PC-3 (cell line): ENCODE measurements at regions not wholly inside any gene's neighbourhood (a gene's known extent, or its start where the extent isn't known, plus 50 kb on each side); places are given as distances from the start of the nearest gene placed in this dataset.

Experiments
- ATAC-seq: fragments of 200-7000 bp; cut with Tn5 transposase; 2 replicates; pipeline ENCODE4 v1.9.1; 2020; ENCODE audit warnings: mild to moderate bottlenecking, moderate library complexity
- BruUV-seq: library from RNA; stranded (reverse); fragments of 400-500 nt; replicated peaks from 2 replicates; lab custom pipeline; 2021; lab: Mats Ljungman, UMichigan
- CTCF ChIA-PET: fragments of 300-600 bp; sonication (Branson Sonifier 250); formaldehyde crosslinking; loops from one replicate; lab custom pipeline; 2022; ENCODE audit warnings: antibody characterized with exemption; lab: Charles Lee
- POLR2A ChIA-PET: fragments of 300-600 bp; sonication (Branson Sonifier 250); formaldehyde crosslinking; loops from one replicate; lab custom pipeline; 2022; ENCODE audit warnings: antibody characterized with exemption; ENCODE audit not compliant: unreplicated experiment; lab: Charles Lee
- DNase-seq: peaks from one replicate; pipeline ENCODE4 v3.0.0-alpha.2; 2015
- H2AFZ ChIP-seq: fragments of 300-600 bp; sonication (generic); 2 replicates; pipeline ENCODE4 v1.6.0; 2016; ENCODE audit warnings: antibody characterized with exemption, low read length
- H3F3A ChIP-seq: fragments of 300-600 bp; sonication (generic); one replicate; pipeline ENCODE4 v1.6.0; 2017; ENCODE audit warnings: antibody characterized with exemption, low read length, control low read depth, mild to moderate bottlenecking; ENCODE audit not compliant: unreplicated experiment
- H3K27ac ChIP-seq: fragments of 300-600 bp; sonication (generic); 2 replicates; pipeline ENCODE4 v1.5.1; 2016; ENCODE audit warnings: mild to moderate bottlenecking, low read length
- H3K27me3 ChIP-seq: fragments of 300-600 bp; sonication (generic); 2 replicates; pipeline ENCODE4 v1.6.1; 2016; ENCODE audit warnings: low read length, mixed read lengths
- H3K36me3 ChIP-seq: fragments of 300-600 bp; sonication (generic); 2 replicates; pipeline ENCODE4 v1.6.1; 2016; ENCODE audit warnings: low read depth, mixed run types, low read length, mixed read lengths
- H3K4me1 ChIP-seq: fragments of 300-600 bp; sonication (generic); 2 replicates; pipeline ENCODE4 v1.5.1; 2016; ENCODE audit warnings: low read length; ENCODE audit not compliant: insufficient read depth
- H3K4me2 ChIP-seq: fragments of 300-600 bp; sonication (generic); 2 replicates; pipeline ENCODE4 v1.6.0; 2016; ENCODE audit warnings: low read length
- H3K4me3 ChIP-seq: fragments of 300-600 bp; sonication (generic); 2 replicates; pipeline ENCODE4 v1.5.1; 2016; ENCODE audit warnings: mild to moderate bottlenecking, low read length, mixed read lengths
- H3K79me2 ChIP-seq: fragments of 300-600 bp; sonication (generic); 2 replicates; pipeline ENCODE4 v1.6.1; 2017; ENCODE audit warnings: low read length, mixed read lengths
- H3K9ac ChIP-seq: fragments of 300-600 bp; sonication (generic); 2 replicates; pipeline ENCODE4 v1.6.0; 2016; ENCODE audit warnings: mild to moderate bottlenecking, low read length
- H3K9me2 ChIP-seq: fragments of 300-600 bp; sonication (generic); replicated peaks from 2 replicates; pipeline ENCODE4 v1.6.1; 2016; ENCODE audit warnings: mixed run types, low read length, mixed read lengths
- H3K9me3 ChIP-seq: fragments of 300-600 bp; sonication (generic); 2 replicates; pipeline ENCODE4 v1.6.1; 2016; ENCODE audit warnings: low read length, mixed read lengths
- H4K20me1 ChIP-seq: fragments of 300-600 bp; sonication (generic); 2 replicates; pipeline ENCODE4 v1.6.1; 2016; ENCODE audit warnings: low read length, mixed read lengths
- EZH2 ChIP-seq: fragments of 300-600 bp; sonication (generic); IDR thresholded peaks from one replicate; pipeline ENCODE4 v1.6.1; 2017; ENCODE audit warnings: antibody characterized with exemption, mild to moderate bottlenecking, low read length; ENCODE audit not compliant: unreplicated experiment
- EZH2phosphoT487 ChIP-seq: fragments of 300-600 bp; sonication (generic); IDR thresholded peaks from 2 replicates; pipeline ENCODE4 v1.6.1; 2018; ENCODE audit warnings: mild to moderate bottlenecking, antibody characterized with exemption, low read length, borderline replicate concordance
- intact Hi-C: fragments of 100-400 bp; cut with micrococcal nuclease; formaldehyde crosslinking; loops from 2 replicates; pipeline ENCODE4 v1.9.0; 2023
- TF ChIP-seq, protein P1 (sequence below): fragments of 300-600 bp; sonication (generic); conservative IDR thresholded peaks from 2 replicates; pipeline ENCODE4 v1.5.1; 2017; ENCODE audit warnings: antibody characterized with exemption, low read depth, mild to moderate bottlenecking, low read length

DNA sequence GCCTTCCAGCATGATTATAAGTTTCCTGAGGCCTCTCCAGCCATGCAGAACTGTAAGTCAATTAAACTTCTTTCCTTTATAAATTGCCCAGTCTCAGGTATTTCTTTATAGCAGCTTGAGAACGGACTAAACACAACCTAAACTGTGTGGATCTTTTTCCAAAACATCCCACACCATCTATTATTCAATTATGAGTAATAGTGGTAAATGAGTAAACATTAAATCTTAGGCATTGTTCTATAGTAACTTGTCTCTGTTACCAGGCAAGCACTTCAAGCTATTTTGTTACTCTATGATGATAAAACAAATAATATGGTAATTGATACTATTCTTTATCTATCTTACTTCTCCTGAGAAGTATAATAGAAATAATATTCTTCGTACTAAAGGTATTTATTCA lies 536.9 kb upstream of the CHAC2 start:
- DNase-seq (peak; percentile 62), ATAC-seq (peak; percentile 92)
- Histone ChIP-seq H2AFZ (no peak overlapping the region), H3K9me3 (no peaks in the 10 kb centered on the region; the same call in 1 of the 2 replicates), H4K20me1 (no peaks in the 10 kb centered on the region), H3K4me2 (0 out of 2 replicates have a peak overlapping the region, but pooled peaks have one; percentile 21), H3F3A (no peaks in the 10 kb centered on the region), H3K79me2 (no peaks in the 10 kb centered on the region), H3K9ac (no peak overlapping the region), H3K36me3 (no peaks in the 10 kb centered on the region), H3K4me1 (peaks cover 22% of the 10 kb centered on the region), H3K4me3 (no peak overlapping the region), H3K27ac (peak overlapping the region; percentile 35), H3K27me3 (no peaks in the 10 kb centered on the region), H3K9me2 (no peaks in the 10 kb centered on the region)
- ChIA-PET CTCF (no interaction called here), POLR2A (interaction anchor here (0.8 kb wide), 1 partner anchor 349 kb away, joined by 4 read pairs; no protein-coding TSS in a partner anchor)
- TF ChIP-seq EZH2 (no peak), EZH2phosphoT487 (no peak)
- TF ChIP-seq, protein P1, sequence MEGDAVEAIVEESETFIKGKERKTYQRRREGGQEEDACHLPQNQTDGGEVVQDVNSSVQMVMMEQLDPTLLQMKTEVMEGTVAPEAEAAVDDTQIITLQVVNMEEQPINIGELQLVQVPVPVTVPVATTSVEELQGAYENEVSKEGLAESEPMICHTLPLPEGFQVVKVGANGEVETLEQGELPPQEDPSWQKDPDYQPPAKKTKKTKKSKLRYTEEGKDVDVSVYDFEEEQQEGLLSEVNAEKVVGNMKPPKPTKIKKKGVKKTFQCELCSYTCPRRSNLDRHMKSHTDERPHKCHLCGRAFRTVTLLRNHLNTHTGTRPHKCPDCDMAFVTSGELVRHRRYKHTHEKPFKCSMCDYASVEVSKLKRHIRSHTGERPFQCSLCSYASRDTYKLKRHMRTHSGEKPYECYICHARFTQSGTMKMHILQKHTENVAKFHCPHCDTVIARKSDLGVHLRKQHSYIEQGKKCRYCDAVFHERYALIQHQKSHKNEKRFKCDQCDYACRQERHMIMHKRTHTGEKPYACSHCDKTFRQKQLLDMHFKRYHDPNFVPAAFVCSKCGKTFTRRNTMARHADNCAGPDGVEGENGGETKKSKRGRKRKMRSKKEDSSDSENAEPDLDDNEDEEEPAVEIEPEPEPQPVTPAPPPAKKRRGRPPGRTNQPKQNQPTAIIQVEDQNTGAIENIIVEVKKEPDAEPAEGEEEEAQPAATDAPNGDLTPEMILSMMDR: no peak
- intact Hi-C loops: loop anchor here (10.0 kb wide), 1 partner anchor 174 kb away; no protein-coding TSS in a partner anchor
- no TSS peak for BruUV-seq

DNA sequence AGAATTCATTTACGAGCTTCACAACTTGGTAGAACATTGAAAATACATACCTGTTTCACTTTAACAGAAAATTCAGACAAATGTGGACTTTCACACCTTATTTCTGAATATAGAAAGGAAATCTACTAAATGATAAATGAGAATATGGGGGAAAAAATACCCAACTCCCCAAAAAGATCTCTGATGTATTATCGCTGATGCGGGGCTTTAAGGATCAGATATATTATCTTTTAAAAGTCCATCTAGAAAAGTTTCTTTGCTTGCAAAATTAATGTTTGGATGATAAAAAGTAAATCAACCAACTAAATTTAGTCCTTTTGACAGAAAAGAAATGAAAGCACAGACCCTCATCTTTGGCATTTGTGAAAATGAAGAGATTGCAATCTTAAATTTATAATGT lies 540.1 kb upstream of the CHAC2 start:
- Histone ChIP-seq H3K79me2 (no peaks in the 10 kb centered on the region), H3K27ac (no peak overlapping the region), H3F3A (no peaks in the 10 kb centered on the region), H3K9me3 (no peaks in the 10 kb centered on the region; the same call in 1 of the 2 replicates), H3K9me2 (no peaks in the 10 kb centered on the region), H3K27me3 (no peaks in the 10 kb centered on the region), H2AFZ (no peak overlapping the region), H3K36me3 (no peaks in the 10 kb centered on the region), H3K4me3 (no peak overlapping the region), H3K4me1 (peaks cover 22% of the 10 kb centered on the region), H3K4me2 (no peak overlapping the region), H3K9ac (no peak overlapping the region), H4K20me1 (no peaks in the 10 kb centered on the region)
- ChIA-PET POLR2A (no interaction called here), CTCF (no interaction called here)
- DNase-seq (no peak), ATAC-seq (no peak)
- no TSS peak for BruUV-seq
- TF ChIP-seq, protein P1: no peak
- TF ChIP-seq EZH2: no peak
- no peak for TF ChIP-seq EZH2phosphoT487
- intact Hi-C loops: no loop called here

DNA sequence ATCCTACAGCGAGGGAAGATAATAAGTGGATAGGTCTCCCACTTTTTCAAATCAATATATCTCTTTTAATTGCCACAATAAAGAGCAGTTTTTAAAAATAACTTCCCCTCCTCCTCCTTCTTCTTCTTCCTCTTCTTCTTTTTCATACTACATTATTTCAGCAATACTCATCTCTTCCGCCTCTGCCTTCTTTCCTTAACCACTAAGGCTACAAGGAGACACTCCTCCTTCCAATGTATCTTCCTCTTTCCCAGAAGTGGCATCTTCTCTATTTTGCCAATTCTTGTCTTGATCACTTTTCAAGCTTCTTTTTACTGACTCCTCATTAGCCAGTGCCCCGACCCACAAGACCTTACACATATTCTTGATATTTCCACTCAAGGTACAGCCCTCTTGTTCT lies 546.6 kb upstream of the CHAC2 start:
- Histone ChIP-seq H3F3A (no peaks in the 10 kb centered on the region), H3K27ac (no peak overlapping the region), H3K9me2 (no peaks in the 10 kb centered on the region), H3K9me3 (no peaks in the 10 kb centered on the region), H3K4me3 (no peak overlapping the region), H4K20me1 (no peaks in the 10 kb centered on the region), H3K4me2 (no peak overlapping the region), H2AFZ (no peak overlapping the region), H3K4me1 (no peaks in the 10 kb centered on the region; the same call in 1 of the 2 replicates), H3K79me2 (no peaks in the 10 kb centered on the region), H3K27me3 (no peaks in the 10 kb centered on the region), H3K36me3 (no peaks in the 10 kb centered on the region), H3K9ac (no peak overlapping the region)
- ChIA-PET CTCF (no interaction called here), POLR2A (no interaction called here)
- intact Hi-C loops: no loop called here
- ATAC-seq (no peak), DNase-seq (no peak)
- no TSS peak for BruUV-seq
- TF ChIP-seq EZH2 (no peak), EZH2phosphoT487 (no peak)
- TF ChIP-seq, protein P1: no peak
